COLO829 (cell line): ENCODE measurements at regions not wholly inside any gene's neighbourhood (a gene's known extent, or its start where the extent isn't known, plus 50 kb on each side); places are given as distances from the start of the nearest gene placed in this dataset.
"Not testable (repeated sequence)": the region's sequence is repeated elsewhere in the genome, so short reads cannot be mapped to it uniquely, and the experiment has no call there.

Source experiments
- DNase-seq: peaks from one replicate; pipeline ENCODE4 v3.0.0; 2012; ENCODE audit warnings: low spot score

GRCh38 chr2:21966139-21966538, 842.4 kb downstream of the TDRD15 start:
- DNase-seq: no peak

GRCh38 chr2:21970971-21971370, 847.2 kb downstream of the TDRD15 start:
- DNase-seq: no peak

- no peak for DNase-seq
Observed at GRCh38 chr2:21972586-21972985, 848.8 kb downstream of the TDRD15 start.

DNA sequence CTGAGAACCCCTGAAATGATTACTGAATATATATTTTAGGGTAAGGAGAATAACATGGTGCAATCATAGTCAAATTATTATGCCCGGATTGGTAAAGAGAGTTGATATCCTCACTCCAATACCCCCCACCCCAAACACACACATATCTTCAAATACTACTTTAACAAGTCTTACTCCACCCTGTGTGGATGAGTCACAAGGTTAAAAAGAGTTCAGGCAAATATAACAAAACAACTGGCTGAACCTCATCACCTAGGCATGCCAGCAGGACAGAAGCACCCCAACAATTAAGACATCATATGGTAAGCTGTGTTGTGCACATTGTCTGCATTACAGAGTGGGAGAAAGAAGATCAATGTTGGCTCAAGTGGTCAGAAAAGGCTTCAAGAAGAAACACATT, 857.4 kb downstream of the TDRD15 start:
- no peak for DNase-seq

GRCh38 chr2:21993002-21993401, 869.2 kb downstream of the TDRD15 start:
- DNase-seq: no peak

- DNase-seq: no peak
Observed at GRCh38 chr2:21996339-21996738, 872.6 kb downstream of the TDRD15 start.

DNA sequence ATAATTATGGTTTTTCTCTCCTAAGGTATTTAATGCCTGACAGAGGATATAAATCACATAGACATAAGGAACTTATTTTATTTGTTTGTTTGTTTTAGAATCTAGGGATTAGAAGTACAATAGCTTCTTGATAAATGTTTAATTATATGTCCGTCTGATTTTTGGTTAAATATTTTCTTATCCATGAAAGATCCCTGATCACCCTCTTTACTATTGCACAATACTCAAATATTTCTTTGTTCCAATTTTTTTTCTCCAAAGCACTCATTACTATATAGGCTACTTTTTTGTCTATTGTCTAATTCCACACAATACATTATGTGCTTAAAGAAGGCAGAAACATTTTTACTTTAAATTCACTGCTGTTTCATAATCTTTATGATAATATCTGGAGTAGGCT, 875.8 kb downstream of the TDRD15 start:
- no peak for DNase-seq

- no peak for DNase-seq
Observed at GRCh38 chr2:22002066-22002465, 878.3 kb downstream of the TDRD15 start.

GRCh38 chr2:22003270-22003669, 879.5 kb downstream of the TDRD15 start:
- DNase-seq: no peak

GRCh38 chr2:22011048-22011447, 887.3 kb downstream of the TDRD15 start:
- DNase-seq: no peak

GRCh38 chr2:22020091-22020742, 896.4 kb downstream of the TDRD15 start:
- DNase-seq: no peak

DNA sequence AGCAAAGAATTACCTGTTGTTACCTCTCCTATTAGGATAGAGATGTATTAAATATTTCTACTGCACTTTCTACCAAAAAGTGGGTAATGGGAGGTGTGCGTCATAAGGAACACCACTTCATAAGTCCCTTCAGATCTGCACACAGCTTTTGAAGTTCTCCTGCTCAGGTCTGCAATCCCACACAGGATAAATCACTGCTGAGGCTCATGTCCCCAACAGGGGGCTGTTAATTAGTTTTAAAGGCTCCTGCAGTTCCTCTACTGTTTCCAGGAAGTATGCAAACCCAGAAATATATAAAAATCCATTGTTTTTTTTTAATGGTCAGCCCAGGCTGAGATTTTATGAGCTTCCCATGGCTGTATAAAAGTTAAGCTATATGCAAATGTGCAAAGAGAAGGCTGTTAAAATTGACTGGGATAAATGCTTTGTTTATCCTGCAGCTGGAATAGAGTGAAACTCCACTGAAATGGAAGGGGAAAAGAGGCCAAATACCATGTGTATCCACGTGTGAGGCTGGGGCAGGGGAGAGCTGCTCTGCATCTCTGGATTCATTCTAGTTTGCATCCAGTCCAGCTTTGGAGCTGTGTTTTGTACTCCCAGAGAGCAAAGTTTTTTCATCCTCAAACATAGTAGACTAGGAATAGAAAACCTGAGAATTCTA, 903.7 kb downstream of the TDRD15 start:
- DNase-seq: no peak

DNA sequence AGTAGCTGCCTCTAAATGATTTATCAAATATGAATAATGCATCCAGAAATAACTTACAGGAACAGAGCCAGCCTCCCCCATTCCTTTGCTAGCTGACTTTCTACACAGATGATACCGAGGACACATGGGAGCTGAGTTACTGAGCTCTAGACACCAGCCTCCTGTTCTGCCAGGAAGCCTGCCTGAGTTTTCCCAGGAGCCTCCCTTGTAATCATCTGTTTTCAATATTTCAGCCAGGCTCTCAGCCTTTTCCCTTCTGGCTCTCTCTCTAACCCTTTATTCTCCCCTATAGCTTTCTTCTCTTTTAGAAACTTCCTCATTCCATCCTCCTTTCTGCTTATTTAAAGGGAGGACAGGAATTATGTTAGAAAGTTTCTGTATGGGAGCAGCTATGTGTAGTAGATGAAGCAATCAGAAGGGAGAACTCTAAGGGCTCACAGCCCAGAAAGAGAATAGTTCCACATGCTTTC, 911.6 kb downstream of the TDRD15 start:
- no peak for DNase-seq

DNA sequence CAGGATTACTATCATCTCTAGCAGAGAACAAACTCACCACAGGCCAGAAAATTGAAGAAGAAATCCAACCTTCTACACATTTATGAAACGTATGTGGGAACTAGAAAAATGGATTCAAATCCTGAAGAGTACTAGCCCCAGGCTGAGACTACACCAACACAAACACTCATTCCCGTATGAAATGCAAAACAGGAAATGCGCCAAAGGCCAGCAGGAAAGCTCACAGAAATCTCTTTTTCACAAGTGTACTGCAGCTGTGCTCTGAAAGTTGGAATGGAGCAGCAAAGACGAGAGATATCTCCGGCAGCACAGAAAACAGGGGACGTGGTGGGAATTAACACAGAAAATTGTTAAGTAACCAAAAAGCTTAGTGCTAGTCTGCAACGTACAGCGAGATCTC, 913.5 kb downstream of the TDRD15 start:
- no peak for DNase-seq

DNA sequence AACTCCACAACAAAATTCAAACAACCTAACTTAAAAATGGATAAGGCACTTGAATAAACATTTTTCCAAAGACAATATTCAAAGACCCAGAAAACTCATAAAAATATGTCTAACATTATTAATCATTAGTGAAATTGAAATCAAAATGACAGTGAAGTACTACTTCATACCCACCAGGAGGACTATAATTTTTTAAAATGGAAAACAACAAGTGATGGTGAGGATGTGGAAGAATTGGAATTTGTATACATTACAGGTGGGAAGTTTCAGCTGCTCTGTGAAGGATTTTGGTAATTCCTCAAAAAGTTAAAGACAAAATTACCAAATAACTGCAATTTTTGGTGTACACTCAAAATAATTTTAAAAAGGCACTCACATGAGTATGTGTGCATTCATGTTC, 920.0 kb downstream of the TDRD15 start:
- no peak for DNase-seq

- DNase-seq: no peak
Observed at GRCh38 chr2:22055784-22056620, 932.2 kb downstream of the TDRD15 start.

DNA sequence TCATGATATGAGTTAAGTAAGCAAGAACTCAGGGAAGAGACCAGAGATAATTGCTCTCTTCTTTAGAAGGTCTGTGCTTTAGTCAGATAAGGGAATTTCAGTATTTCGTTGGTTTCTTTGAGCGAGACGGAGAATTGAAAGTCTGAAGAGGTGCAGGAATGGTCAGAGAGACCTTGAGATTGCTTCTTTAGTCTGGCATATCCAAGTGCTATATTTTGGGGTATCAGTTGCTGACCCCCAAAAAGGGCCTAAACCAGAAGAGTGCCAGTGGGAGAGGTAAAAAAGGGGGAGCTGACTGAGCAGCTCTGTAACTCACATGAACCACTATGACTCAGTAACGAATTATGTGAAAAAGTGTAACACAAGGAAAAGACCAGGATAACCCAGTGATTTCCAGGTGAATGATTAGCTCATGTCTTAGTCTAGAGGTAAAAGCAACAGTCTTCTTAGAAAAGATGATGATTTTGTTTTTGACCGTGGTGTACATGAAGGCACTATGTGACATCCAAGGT, 932.9 kb downstream of the TDRD15 start:
- no peak for DNase-seq

DNA sequence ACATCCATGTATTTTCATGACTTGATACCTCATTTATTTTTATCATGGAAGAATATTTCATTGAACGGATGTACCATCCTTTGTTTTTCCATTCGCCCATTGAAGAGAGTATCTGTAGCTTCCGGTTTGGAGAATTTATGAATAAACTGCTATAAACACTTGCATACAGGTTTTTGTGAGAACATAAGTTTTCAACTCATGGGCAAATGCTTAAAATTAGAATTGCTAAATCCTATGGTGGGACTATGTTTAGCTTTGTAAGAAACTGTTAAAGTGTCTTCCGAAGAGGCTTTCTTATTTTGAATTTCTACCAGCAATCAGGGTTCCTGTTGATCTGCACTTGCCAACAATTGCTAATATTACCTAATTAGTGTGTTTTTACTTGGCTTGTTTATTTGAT, 938.9 kb downstream of the TDRD15 start:
- no peak for DNase-seq

- DNase-seq: no peak
Observed at GRCh38 chr2:22076454-22076853, 952.7 kb downstream of the TDRD15 start.

GRCh38 chr2:22078701-22079100, 954.9 kb downstream of the TDRD15 start:
- no peak for DNase-seq

- DNase-seq: no peak
Observed at GRCh38 chr2:22079583-22079982, 955.8 kb downstream of the TDRD15 start.

- no peak for DNase-seq
Observed at GRCh38 chr2:22086726-22087125, 963.0 kb downstream of the TDRD15 start.

DNA sequence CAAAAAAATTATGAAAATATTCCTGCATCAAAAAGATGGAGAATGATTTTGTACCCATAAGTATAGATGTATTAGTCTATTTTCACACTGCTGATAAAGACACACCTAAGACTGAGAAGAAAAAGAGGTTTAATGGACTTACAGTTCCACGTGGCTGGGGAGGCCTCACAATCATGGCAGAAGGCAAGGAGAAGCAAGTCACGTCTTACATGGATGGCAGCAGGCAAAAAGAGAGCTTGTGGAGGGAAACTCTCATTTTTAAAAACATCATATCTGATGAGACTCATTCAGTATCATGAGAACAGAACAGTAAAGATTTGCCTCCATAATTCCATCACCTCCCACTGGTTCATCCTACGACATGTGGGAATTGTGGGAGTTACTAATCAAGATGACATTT, 979.8 kb downstream of the TDRD15 start:
- not testable (repeated sequence) for DNase-seq
